ENCODE measurements at regions not wholly inside any gene's neighbourhood (a gene's known extent, or its start where the extent isn't known, plus 50 kb on each side); places are given as distances from the start of the nearest gene placed in this dataset.
"Not testable (repeated sequence)": the region's sequence is repeated elsewhere in the genome, so short reads cannot be mapped to it uniquely, and the experiment has no call there.

DNA sequence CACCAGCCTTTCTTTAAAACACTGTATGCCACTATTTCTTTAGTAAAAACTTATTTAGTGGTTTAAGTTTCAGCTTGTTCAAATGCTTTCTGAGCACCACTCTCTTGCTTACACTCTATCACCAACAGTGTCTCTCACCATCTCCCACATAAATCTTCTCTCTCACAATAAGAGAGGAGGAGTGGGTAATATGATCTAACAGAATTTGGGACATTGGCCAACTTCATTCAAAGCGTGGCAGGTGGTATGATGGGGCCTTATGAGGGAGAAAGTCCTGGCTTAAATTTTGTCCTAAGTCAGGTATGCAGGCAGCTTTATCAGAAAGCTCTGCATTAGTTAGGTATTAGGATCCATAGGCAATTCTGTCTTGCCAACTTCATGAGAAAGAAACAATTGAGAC lies 1132.5 kb downstream of the TUSC7 start:
- no peak for DNase-seq (ENCODE audit: low spot score)

DNA sequence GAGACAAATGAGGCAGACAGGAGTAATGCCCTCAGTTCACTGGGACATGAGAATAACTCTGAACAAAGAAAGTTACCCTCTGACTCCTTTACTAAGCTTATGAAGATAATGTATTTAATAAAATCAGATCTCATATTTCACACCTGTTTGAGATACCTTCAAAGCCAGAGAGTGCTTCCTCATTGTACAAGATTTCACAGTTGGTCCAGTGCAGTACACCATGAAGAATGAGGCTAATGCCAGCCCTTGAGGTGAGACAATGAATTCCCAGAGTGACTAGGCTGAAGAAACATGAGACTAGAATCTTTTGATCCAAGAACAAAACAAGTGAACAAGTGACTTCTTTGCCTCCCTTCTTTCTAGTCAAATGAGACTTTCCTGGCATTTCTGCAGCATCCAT lies 1133.8 kb downstream of the TUSC7 start:
- no peak for DNase-seq (ENCODE audit: low spot score)

DNA sequence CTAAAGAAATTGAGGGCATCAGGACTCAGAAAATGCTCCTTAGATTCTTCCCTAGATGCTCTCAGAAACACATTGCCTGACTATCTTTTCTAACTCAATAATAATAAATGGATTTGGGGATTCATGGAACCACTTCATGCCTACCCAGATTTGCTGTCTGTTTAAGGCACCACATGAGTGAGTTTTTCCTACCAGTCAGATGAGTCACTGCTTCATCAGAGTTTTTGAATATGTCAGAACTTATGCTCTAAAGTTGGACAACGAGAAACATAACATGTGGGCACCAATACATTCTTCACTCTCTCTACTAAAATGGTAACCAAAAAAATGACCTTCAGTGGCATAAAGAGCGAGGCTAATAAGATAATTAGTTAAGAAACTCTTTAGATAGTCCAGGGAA lies 1135.1 kb downstream of the TUSC7 start:
- DNase-seq (ENCODE audit: low spot score), result no peak

DNA sequence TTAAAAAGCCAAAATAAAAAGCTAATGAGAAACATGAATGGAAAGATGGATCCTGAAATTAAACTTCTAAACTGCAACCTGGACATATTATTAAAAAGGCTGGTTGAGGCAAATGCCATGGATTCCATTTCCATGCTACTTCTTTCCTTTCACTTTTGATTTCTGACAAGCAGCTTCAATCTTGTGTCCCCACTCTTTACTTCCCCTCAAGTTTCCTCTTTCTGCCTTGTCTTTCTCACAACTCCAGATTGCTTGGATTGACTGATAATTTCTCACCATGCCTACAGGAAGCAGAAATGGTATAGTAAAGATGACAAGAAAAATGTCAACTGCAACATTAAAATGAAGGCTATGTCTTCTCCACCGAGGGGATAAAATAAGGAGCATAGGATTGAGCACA lies 1136.7 kb downstream of the TUSC7 start:
- no peak for DNase-seq (ENCODE audit: low spot score)

DNA sequence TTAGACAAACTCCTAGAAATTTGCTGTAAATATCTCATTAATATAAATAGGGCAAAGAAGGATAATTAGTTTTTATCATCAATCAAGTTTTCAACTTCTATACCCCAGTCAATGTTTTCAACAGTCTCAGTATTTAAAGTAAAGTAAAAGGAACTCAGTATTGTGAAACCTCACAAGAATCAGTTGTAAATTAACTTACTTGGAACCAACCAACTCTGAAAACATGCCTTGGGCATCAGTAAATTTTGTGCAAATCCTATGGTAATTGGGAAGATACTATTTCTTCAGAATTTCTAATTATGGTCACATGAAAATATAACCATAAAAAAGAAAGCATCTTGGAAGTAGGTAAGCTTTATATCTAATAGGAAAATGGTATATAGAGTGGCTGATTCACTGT lies 1139.0 kb downstream of the TUSC7 start:
- DNase-seq (ENCODE audit: low spot score), result no peak

DNA sequence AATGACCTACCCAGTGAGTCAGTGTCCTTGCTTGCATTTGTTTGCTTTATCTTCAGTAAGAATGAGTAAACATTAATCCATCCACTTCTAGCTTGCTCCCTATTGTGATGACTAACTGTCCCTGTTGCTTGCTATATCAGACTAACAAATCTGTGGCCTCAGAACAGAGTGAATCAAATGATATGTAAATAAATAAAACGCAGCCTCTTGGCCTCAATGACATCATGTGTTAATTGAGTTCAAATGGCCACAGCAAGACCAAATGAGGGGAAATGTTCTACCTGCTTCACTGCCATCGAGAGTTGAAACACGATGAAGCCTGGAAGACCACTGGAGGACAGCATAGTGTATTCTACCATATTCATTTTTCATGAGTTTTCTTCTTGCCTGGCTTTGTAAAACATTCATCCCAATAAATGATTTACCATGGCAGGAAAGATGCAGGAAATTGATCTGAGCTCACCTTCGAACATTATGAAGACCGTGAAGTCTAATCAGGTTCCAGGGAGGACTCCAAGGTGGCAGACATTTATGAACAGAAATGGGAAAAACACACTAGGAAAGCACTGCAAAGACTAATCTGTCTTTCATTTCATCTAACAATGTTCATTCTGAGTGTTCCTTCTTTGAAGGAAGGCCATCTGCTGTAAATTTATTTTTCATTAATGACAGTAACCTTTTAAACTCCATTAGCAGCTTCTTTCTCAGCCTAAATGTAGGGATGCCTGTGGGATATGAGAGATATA lies 1144.5 kb downstream of the TUSC7 start:
- DNase-seq (ENCODE audit: low spot score), result no peak

DNA sequence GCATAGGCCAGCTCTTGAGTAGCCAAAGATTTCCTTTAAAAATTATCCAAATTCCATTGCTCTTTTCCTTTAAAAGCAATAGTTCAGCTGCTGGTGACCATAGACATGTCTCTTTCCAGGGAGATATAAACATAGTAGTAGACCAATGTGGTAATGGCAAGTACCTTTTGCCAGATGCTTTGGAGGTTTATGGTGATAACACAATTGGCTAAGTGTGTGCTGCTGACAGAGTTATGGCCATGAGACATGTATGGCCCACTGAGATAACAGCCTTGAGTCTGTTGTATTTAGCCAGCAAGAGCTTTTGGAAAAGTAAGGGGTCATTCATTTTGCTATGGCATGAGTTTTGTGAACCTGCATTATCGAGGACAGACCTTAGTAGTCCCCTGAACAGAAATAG lies 1146.8 kb downstream of the TUSC7 start:
- no peak for DNase-seq (ENCODE audit: low spot score)

DNA sequence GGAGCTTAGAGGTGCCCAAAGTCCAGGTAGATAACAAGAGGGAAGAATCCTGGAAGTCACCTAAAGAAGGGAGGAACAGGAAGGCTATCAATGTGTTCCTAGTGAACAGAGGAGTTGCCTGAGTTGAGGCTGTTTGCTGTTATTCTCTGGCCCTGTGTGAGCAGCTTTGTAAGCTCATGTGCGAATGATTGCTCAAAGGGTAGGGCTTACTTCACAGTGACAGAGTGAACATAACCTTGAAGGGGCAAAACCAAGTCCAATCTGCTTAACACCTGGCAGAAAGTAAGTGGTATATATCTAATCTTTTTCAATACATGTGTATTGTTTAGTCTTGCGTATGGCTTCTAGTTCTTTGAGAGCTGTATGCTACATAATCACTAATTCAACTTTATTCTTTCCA lies 1153.6 kb downstream of the TUSC7 start:
- no peak for DNase-seq (ENCODE audit: low spot score)

DNA sequence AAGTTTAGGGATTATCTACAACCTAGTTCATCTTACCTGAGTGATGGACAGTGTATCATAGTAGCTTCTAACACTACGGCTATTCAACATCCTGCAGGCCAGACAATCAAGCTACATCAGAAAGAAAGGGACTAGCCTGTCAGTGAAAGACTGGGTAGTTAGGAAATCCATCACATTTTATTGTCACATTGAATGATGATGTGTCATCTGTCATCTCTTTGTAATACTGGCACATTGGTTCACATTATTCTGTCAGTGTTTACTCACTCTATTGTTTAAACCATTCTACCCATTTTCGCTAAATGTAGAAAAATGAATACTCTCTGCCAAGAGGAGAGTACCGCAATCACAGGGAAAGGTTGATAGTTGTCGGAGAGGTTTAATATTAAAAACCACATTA lies 1155.8 kb downstream of the TUSC7 start:
- no peak for DNase-seq (ENCODE audit: low spot score)

DNA sequence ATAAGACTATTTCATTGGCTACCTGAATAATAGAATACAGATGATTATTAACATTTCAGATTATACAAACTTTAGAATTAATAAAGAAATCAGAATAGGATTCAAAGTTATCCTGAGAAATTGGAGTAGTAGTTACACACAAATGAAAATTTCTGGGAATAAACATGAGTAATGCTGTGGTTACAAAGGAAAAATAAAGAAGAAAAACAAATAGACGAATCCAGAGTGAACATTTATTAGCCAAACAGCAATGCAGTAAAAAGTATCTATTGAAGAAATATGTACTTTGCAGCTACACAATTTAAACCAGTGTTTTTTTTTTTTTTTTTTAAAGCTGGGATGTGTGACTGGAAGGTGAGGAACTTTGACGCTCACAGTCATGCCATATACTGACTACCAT lies 1159.2 kb downstream of the TUSC7 start:
- DNase-seq (ENCODE audit: low spot score), result no peak

DNA sequence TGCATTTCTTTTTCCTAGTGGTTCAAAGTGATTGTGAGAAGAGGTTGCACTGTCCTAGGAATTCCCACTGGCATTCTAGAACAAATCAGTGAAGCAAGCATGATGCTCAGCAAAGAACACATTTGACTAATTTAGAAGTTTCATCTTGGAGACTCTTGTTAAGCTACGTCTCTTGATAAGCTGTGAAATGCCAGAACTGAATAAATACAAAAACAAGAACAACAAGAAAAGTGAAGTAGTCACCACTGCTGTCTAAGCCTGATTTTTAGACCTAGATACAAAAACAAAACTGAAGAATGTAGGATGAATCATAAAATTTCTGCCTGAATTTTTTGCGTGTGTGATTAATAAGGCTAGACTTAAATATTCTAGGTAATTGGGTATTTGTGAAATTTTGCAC lies 1162.4 kb downstream of the TUSC7 start:
- DNase-seq (ENCODE audit: low spot score), result no peak

DNA sequence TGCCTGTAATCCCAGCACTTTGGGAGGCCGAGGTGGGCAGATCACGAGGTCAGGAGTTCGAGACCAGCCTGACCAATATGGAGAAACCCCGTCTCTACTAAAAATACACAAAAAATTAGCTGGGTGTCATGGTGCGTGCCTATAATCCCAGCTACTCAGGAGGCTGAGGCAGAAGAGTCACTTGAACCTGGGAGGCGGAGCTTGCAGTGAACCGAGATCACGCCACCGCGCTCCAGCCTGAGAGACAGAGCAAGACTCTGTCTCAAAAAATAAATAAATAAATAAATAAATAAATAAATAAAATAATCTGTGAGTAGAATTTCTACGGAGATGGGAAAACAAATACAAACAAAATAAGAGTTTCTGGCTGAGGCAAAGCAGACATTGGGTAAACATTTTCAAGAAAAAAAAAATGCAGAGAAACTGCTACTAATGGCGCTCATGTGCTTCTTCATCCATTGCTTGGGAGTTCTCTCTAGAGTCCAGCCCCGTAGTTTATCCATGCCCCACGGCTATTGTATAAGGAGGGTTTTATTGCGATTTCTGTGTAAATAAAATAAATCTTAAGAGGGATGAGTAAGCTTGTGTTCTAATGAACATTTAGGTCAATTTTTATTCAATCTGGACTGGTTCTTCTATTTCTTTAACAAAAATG lies 1161.9 kb downstream of the IGSF11 start:
- DNase-seq (ENCODE audit: low spot score), result not testable (repeated sequence)

DNA sequence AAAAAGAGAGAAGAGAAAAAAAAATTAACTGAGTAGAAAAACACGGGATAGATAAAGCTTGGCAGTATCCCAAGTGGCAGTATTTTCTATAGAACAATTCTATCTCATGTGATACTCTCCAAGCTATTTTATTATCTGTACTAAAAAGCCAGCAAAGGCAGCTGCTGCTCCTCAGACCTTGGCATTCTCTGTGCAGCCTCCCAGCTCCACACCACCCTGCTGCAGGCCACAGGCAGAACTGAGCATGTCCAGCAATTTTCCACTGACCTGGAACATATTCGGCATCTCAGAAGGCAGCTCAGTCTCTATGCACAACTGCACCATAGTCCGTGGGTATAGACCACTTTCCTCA lies 1161.4 kb downstream of the IGSF11 start:
- DNase-seq (ENCODE audit: low spot score), result no peak

DNA sequence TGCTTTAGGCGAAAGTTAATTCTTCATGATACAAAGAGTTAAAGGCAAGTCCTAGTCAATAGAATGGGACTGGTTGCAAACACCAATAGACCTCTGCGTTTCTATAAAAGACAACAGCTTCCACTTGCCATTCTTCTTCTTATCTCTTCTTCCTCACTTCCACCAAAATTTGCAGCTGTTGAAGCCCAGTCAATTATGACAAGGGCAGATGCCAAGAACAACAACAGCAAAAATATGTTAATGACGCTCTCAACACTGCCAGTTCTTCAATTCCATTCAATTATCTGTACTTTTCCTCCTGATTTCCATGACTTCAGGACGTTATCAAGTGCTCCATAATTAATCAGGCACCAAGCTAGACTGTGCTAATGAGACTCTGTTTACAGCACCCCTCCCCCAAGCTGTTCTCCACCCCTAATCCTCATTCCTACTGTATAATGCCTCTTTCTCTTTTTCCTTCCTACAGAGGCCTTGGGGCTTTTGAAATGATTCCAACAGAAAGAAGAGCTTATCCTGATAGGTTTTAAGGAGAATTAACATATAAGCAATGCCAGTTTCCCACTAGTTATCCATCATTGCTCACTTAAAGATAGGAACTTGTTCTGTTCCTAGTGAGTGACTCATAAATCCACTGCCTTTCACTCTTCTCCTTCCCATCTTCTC lies 1160.5 kb downstream of the IGSF11 start:
- DNase-seq (ENCODE audit: low spot score), result no peak

DNA sequence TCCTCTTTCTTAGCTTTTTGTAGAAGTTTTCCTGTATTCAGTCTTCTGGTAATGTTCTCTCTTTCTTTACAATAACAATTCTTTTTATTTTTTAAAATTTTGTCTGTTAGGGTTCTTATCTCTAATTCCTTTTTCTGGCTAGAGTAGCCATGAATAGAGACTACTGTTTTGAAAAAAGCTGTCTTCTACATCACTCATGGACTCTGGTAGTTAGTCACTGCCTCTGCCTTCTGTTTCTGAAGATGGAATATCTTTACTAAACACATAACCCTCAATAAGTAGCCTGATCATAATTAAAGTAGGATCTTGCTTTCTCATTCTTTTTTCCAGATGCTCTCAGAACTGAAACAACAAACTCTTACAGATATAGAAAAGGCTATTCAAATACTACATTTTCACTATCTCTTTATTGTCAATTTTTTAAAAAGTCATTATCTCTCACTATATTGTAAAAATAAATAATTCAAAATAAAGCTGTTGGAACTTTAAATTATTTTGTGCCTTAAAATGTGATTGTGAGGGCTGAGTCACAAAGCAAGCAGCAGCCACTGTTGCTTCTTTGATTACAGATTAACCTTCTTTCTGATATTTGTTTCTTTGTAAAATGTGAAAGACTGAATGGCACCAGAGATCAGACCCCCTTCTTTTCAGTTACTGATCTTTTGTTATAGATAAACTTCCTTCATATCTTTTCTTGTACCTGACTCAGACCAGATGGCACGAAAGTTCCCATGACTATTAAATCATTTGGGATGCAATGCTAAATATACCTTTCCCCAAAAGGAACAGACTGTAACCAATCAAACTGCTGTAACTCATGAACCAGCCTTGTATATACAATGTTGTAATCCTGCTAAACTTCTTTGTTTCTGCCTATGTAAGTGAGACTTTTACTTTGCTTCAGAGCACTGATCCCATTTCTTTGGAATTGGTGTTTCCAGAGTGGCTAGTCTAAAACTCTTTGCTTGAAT lies 1159.5 kb downstream of the IGSF11 start:
- no peak for DNase-seq (ENCODE audit: low spot score)

DNA sequence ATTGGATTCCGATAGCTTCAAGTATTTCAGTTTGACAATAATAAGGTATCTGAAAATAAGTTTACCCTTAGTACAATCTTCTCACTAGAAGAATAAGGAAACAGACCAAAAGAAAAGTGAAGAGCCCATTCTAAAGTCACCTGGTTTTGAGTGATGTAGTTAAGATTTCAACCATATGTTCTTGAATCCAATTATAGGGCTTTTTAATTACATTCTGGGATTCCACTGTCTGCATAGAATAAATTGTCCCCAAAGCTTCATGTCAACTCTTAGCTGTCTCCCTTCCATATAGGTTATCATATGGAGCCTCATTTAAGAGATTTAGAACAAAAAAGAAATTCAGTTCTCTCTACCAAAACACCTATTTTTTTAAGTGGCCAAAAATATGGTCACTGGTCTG lies 1158.8 kb downstream of the IGSF11 start:
- DNase-seq (ENCODE audit: low spot score), result no peak

DNA sequence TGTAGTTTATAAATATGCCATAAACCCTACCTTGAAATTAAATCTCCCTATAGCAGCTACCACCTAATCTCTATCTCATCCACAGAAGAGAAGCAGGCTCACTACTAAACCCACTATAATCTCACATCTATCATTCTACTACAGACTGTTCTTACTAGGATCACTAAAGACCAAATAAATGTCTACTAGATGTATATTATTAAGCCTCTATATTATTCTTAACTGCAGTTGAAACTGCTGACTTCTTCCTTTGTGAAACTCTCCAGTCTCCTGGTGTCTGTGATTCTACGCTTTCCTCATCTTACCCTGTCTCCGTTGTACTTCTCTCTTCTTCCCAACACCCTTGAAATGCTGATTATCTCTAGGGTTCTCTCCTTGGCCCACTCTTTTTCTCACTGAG lies 1154.0 kb downstream of the IGSF11 start:
- DNase-seq (ENCODE audit: low spot score), result no peak

DNA sequence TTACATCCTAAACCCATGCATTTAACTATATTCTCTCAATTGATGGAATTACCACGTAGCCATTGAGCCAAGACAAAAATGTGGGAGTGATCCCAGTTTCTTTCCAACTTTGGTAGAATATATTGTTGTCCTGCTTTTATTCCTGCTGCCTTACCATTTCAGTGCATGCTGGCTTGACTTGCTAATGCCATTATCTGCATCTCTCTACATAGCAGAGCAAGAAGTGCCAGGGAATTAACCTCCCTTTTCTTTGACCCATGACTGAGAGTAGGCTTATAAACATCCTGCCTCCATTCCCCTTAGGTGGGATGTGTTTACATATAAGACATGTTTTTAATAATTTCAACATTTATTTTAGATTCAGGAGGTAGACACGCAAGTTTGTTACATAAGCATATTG lies 1153.4 kb downstream of the IGSF11 start:
- no peak for DNase-seq (ENCODE audit: low spot score)

DNA sequence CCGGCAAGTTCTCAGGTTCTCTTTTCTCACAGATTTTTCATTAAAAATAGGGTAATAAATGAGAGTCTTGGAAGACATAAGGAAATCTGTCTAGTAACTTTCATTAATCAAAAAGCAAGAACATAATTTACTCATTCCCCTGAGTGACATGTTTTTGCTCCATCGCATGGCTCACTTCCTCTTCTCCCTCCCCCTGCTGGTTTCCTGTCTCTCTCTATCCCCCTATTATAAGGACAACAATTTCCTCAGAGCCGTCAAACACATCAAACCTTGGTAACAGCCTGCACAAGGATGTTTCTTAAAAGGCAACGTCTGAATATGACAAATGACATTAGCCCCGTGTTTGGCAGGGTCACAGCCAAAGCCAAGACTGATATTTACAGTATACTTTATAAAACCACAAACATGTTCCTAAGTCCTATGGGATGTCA lies 1149.6 kb downstream of the IGSF11 start:
- DNase-seq (ENCODE audit: low spot score), result no peak

DNA sequence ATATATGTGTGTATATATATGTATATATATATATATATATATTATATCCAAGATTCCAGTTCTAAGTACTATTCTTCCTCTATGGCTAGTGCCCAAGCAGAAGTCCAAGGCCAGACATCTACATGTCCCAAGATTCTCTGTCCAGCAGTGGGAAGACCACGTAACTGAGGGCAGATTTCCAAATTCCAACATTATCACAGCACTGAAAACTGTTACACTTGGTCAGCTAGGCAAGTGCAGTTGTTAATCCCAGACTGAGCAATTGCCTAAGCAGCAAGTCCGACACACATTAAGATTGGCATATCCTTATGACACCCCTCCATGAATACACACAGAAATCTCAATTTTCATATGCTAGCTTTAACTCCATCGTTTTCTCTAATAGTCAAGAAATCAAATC lies 1148.5 kb downstream of the IGSF11 start:
- DNase-seq (ENCODE audit: low spot score), result no peak

DNA sequence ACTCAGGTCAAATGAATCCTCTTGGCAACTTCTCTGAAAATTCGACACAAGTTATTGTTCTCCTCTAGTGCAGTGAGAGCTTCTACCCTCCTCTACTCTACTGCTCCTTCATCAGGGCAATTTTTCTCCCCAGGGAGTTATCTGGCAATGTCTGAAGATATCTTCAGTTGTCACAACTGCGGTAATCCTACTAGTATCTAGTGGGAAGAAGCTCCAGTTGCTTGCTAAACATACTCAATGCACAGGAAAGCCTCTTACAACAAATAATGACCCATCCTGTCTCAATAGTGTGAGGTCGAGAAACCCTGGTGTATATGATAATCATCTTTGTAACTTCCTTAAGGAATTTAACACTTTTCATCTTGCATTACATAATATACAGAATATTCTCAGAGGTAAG lies 1147.6 kb downstream of the IGSF11 start:
- no peak for DNase-seq (ENCODE audit: low spot score)

DNA sequence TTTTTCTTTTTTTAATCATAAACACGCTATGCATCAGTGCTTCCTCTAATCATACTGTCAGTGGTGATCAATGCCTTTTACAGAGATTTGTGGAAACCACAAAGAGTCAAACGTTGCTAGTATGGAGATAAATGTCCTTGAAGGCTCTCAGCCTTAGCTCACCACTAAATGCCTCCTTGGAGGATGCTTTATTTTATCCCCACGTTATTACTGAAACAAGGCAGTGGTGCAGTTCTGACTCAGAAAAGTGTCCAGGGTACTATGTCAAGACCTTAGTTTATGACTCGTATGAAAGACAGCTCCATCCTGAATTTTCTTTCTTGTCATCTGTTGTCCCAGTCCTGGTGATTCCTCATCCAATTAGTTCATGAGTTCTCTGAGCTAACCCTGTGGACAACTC lies 1146.7 kb downstream of the IGSF11 start:
- no peak for DNase-seq (ENCODE audit: low spot score)
